Right lobe of liver (tissue), 4 donors: ENCODE measurements at regions not wholly inside any gene's neighbourhood (a gene's known extent, or its start where the extent isn't known, plus 50 kb on each side); places are given as distances from the start of the nearest gene placed in this dataset.

Experiments used
- CTCF ChIP-seq, 4 donors: fragments of 200-600 bp in 3 of 4; fragments of 450-650 bp in 1 of 4; IDR thresholded peaks; one replicate each; pipeline versions ENCODE4 v1.5.1 to v1.8.0; 2016 to 2022; ENCODE audit warnings: antibody characterized with exemption in 4 of 4, mild to moderate bottlenecking in 2 of 4
- POLR2A ChIP-seq: fragments of 450-650 bp; IDR thresholded peaks from one replicate; pipeline ENCODE4 v1.6.1; 2017; ENCODE audit warnings: antibody characterized with exemption, mild to moderate bottlenecking
- donor health status: DM: no; HTN: no; CAD: no.
- donor health status: DM: no; HTN: no; CAD: no.
- donor health status: DM: no; HTN: yes; CAD: no.

- TF ChIP-seq CTCF (IDR thresholded peaks at IDR 0.05): no peak
- no peak for TF ChIP-seq POLR2A
Measured at GRCh38 chr3:181947606-181948005, 235.9 kb downstream of the SOX2 start.
